ENCODE measurements at regions not wholly inside any gene's neighbourhood (a gene's known extent, or its start where the extent isn't known, plus 50 kb on each side); places are given as distances from the start of the nearest gene placed in this dataset.
"Not testable (repeated sequence)": the region's sequence is repeated elsewhere in the genome, so short reads cannot be mapped to it uniquely, and the experiment has no call there.

- no peak for DNase-seq (ENCODE audit: low read depth)
Measured at GRCh38 chr4:148955564-148956297, 513.5 kb upstream of the NR3C2 start.

GRCh38 chr4:148954011-148954749 lies 512.0 kb upstream of the NR3C2 start:
- DNase-seq (ENCODE audit: low read depth): no peak

DNA sequence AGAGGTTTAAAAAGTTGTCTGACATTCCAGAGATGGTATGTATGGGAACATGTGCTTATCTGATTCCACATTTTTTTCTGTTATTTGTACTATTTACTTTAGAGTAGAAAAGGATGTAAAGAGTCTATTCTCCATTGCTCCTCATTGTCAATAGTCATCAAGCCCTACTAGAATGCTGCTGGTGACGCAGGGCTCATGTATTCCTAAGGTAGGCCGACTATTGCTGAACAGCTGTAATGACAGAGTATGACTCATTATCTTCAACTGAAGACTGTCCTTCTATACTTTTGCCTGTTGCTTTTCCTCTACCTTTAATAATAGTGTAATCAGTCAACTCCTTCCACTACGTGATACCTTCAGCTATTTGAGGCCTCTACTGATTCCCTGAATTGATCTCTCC lies 509.1 kb upstream of the NR3C2 start:
- DNase-seq (ENCODE audit: low read depth): no peak

GRCh38 chr4:148946271-148946670 lies 504.1 kb upstream of the NR3C2 start:
- no peak for DNase-seq (ENCODE audit: low read depth)

DNA sequence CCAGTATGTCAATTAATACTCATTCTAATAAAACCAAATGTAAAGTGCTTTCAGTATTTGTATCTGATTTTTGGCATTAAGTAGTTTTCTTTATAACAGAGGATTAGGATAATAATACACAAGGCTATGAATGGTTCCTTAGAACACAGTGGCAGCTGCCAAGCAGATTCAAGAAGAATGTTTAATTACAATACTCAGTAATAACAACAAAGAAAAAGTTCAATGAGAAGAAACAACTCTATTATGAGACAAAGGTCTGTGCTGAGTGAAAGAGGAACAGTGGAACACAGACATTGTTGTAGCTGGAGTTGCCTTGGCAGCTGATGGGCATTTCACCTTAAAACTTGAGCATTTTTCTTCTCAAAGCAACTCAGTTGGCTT lies 502.6 kb upstream of the NR3C2 start:
- DNase-seq (ENCODE audit: low read depth): no peak

DNA sequence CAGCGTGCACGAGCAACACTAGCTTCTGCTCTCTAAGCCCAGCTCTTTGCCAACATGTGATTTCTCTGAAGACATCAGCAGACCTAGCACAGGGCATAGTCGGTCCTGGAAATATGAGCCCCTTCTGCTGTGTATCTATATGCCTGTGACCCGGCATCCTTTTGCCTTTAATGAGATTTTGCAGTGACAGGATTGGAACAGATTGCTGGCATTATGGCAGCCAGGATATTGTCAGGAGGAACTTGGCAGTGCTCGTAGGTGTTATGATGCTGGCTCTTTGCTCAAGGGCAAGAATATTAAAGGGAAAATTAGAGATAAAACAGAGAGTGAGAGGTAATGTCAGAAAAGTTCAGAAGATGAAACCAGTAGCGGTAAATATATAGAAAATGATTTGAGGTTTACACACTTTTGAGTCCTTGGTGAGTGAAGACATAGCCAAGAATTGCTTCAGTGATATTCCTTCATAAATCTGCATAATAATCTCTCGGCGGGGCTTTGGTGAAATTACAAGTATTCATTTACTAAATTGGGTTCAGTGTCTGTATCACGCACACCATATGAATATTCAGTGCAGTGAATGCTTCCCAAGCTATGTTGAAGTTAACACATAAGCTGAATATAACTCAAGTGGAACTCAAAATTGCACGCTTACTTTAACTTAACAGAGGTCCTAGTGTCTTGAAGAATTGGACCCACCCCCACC lies 502.1 kb upstream of the NR3C2 start:
- no peak for DNase-seq (ENCODE audit: low read depth)

DNA sequence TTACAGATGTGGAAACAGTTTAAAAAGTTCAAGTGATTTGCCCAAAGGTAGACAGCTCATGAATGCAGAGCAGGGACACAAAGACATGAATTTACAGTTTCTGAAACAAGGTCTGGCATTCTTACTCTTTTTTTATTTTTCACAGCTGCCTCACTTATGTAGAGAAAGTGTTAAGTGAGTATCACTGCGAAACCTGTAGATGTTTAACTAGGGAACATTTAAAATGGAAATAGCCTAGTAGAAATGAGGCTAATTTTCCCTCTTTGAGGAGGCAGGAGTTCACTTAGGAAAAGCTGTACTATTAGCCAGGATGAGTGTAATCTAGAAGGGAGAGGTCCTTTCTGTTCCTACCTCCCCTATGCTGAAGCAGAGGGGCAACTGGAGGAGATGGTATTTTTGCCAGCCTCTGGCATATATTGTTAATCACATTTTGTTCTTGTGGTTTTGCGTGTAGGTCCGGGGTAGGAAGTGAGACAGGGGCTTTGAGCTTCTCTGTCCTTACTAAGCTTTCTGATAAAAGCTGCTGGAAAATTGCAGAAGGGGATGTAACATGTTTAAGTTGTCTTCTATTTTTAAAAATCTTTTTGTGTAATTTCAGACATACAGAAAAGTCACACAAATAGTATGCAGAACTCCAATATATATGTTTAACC lies 492.8 kb upstream of the NR3C2 start:
- no peak for DNase-seq (ENCODE audit: low read depth)

- DNase-seq (ENCODE audit: low read depth): no peak
Measured at GRCh38 chr4:148926276-148927260, 484.4 kb upstream of the NR3C2 start.

DNA sequence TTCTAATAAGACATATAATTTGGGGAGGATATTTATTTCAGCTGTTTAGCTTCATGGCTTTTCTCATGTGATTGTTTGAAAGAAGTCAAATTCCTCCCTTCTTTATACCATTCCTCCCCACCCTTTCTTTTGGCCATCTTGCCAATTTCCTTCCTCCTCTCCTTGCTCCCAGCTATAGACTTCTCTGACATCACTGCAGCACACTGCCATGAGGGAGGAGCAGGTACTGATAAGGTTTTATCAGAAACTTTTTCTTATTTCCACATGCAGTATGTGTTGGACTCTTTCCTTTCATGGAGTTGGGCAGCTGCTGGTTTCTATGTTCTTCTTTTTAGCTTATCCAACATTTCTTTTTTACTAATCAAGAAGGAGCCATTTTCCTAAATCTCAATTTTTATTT lies 481.7 kb upstream of the NR3C2 start:
- no peak for DNase-seq (ENCODE audit: low read depth)

DNA sequence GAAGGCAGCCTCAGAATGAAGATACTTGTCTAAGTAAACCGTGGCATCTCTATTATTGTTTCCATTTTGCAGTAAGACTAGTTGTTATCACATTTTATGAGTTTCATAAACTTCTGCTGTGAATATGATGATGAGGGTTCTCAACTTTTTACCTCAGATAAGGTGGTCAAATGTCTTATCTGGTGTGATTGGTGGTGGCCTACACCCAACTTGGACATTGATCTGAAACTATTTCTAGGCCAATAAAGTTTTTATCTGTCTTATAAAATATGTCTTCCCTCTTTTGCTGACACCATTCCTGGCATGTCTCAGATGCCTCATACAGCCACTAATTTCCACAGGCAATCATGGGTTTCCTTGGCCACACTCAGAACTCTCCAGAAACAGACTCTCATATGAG lies 480.3 kb upstream of the NR3C2 start:
- DNase-seq (ENCODE audit: low read depth): no peak

- DNase-seq (ENCODE audit: low read depth): no peak
Measured at GRCh38 chr4:148914734-148915133, 472.5 kb upstream of the NR3C2 start.

- DNase-seq (ENCODE audit: low read depth): no peak
Measured at GRCh38 chr4:148914301-148914700, 472.1 kb upstream of the NR3C2 start.

DNA sequence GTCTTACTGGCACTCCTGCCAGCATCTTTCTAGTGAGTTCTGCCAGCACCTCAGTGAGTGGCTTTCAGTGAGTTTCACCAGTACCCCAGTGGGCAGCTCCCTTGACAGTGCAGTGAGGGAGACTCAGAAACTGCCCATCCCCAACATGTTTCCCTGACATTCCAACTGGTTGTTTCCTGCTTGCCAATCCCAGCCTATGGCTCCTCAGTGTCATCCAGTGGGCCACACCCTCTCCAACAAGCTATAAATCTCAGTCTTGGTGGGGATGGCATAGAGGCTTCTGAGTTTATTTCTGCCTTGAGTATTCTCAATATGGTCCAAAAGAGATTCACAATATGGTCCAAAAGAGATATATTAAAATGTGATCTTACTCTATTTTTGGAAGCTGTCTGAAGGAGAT lies 461.2 kb upstream of the NR3C2 start:
- DNase-seq (ENCODE audit: low read depth): no peak

DNA sequence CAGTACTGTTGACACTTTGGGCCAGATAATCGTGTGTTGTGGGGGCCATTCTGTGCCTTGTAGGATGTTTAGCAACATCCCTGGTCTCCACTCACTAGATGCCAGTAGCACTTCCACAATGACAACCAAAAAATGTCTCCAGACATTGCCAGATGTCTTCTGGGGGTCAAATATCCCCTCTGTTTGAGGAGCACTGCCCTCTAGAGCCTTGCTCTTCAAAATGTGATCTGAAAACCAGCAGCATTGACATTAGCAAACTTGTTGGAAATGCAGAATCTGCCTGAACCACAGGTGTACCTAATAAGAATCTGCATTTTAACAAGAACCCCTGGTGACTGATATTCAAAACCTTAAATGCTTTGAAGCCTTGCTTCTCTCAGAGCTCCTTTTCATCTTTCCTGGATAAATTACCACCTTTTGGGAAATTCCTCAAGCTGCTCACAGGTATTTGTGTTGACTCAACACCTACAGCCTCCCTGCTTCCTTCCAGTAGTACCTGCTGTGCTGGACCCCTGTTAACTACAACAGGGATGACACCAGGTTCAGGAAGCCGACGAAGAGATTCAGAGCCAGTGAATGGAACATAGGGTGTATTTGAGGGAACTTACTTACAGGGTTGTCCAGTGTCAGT lies 459.0 kb upstream of the NR3C2 start:
- no peak for DNase-seq (ENCODE audit: low read depth)

DNA sequence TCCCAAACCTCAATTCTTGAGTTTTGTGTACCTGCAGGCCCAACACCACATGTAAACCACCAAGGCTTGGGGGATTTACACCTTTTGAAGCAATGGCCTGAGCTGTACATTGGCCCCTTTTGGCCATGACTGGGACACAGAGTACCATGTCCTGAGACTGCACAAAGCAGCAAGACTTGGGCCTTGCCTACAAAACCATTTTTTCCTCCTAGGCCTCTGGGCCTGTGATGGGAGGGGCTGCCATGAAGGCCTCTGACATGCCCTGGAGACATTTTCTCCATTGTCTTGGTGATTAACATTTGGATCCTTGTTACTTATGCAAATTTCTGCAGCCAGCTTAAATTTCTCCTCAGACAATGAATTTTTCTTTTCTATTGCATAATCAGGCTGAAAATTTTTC lies 455.9 kb upstream of the NR3C2 start:
- DNase-seq (ENCODE audit: low read depth): not testable (repeated sequence)

DNA sequence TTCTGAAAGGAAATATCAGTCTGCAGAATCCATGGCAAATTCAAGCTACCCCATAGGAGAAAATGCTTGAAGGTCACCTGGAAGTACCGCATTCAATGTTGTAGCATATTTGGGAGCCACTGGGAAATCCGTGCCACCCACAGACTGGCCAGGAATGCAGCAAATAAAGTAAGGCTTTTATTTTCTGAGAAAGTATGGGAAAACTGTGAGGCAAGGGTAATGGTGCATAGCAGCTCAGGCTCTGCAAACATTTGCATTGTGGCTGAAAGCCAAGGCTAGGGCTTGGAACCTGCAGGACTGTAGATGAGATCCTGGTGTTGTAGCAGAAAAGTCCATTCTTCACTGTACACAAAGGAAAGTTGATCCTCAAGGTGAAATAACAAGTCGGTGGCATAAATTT lies 450.9 kb upstream of the NR3C2 start:
- no peak for DNase-seq (ENCODE audit: low read depth)

DNA sequence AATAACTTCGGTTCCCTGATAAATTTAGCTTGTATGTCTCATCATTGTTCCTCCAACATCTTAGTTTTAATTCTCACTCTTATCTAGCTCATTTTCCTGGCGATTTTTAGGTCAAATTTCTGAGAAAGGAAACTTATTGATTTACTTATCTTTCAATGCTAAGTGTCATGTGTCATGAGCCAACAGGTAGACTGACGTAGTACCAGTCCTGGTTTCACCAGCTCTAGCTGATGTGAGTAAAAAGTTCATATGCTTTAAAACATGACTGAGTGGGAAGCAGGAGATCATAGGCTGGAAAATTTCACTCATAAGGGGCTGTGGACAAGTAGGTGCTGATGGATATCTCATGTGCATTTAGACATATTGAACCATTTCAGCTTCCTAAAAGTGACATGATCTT lies 441.7 kb upstream of the NR3C2 start:
- no peak for DNase-seq (ENCODE audit: low read depth)

DNA sequence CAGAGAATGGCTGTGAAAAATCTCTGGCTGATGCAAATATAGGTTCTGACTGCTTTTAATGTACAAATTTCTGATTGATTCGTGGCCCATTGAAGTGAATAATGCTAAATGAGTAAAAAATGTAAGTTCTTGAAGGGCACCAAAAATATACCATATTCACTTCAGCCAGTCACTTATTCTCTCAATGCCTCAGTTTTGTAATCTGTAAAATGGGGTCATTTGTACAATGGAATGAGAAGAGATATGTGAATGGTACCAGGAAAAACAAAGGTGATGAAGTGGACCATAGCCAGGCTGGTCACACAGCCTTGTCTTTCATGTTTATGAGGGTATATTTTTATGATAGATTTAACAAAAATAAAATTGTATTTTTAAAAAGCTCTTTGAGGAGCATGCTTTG lies 441.2 kb upstream of the NR3C2 start:
- DNase-seq (ENCODE audit: low read depth): no peak

DNA sequence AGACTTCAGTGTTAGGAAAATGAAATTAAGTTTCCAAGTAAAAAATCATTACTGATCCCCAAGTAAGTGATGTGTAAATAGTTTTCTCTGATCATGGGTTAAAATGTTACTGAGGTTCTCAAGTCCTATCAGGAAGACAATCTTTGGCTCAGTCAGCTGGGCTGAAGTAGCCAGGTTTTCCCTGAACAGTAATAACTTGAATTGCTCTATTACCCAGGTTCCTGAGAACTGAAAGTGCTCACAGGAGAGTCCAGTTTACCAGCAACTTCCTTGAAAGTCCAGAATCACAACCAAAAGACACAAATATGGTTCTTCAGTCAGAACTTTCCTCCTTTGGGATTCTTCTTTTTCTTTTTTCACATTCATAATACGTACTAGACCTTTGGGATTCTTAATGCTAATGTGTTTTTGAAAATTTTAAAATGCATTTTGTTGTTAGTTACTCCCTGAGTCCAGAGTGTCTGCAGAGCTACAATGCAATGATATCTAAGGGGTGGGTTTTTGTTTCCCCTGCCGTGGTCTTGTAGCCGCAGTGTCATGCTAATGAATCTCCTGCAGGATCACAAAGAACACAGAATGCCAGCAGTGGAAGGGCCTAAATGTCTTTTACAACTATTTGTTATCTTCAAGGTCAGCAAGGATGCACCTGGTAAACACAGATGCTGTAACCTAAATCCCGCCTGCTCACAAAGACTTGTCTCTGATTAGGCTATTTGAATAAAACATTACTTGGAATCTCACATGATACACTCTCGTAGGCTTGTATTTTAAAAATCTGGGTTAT lies 439.8 kb upstream of the NR3C2 start:
- DNase-seq (ENCODE audit: low read depth): no peak

DNA sequence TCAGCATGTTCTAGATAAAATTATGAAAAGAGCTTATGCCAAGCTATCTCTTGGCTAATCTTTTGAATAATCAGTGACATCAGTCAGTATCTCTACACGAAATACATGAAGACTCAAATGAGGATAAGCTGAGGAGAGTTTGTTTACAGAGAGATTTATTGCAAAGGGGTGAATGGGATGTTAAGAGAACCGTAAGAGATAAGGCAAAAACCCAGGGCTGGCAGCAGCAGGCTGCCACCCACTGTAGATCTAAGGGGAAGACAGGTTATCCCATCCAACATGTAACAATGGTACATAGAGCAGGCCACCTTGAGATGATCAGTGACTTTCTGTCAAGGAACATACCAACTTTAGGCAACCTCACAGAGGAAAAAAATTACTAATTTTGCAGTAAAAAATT lies 432.1 kb upstream of the NR3C2 start:
- DNase-seq (ENCODE audit: low read depth): no peak

Measured in GM04503 (cell line).